Liver (tissue), 8 donors: ENCODE measurements at regions not wholly inside any gene's neighbourhood (a gene's known extent, or its start where the extent isn't known, plus 50 kb on each side); places are given as distances from the start of the nearest gene placed in this dataset.

Experiments
- DNase-seq: peaks from one replicate; pipeline ENCODE4 v3.0.0-alpha.2; 2017; ENCODE audit warnings: low spot score
- H3K27ac ChIP-seq, 2 donors: one replicate each; pipeline ENCODE4 v1.7.0; 2013; ENCODE audit warnings: inconsistent platforms in 2 of 2, low read length in 2 of 2, control low read depth in 1 of 2, low read depth in 1 of 2, mild to moderate bottlenecking in 1 of 2
- H3K27me3 ChIP-seq, 4 donors: one replicate each; pipeline versions ENCODE4 v1.6.1 to v1.7.0; 2013; ENCODE audit warnings: low read length in 3 of 4, inconsistent platforms in 1 of 4, mild to moderate bottlenecking in 1 of 4, moderate library complexity in 1 of 4; ENCODE audit not compliant: control insufficient read depth in 4 of 4, insufficient read depth in 4 of 4
- H3K36me3 ChIP-seq, 4 donors: one replicate each; pipeline versions ENCODE4 v1.6.1 to v1.7.0; 2013; ENCODE audit warnings: low read length in 3 of 4, mild to moderate bottlenecking in 3 of 4, low read depth in 1 of 4, moderate library complexity in 1 of 4; ENCODE audit not compliant: control insufficient read depth in 4 of 4, insufficient read depth in 3 of 4
- H3K4me1 ChIP-seq, 4 donors: one replicate each; pipeline versions ENCODE4 v1.6.1 to v1.7.0; 2013; ENCODE audit warnings: low read length in 3 of 4, mild to moderate bottlenecking in 3 of 4, moderate library complexity in 1 of 4; ENCODE audit not compliant: control insufficient read depth in 4 of 4, insufficient read depth in 4 of 4
- H3K4me3 ChIP-seq, 3 donors: one replicate each; pipeline versions ENCODE4 v1.6.1 to v1.7.0; 2013; ENCODE audit warnings: low read length in 3 of 3, control low read depth in 1 of 3, low read depth in 1 of 3, mild to moderate bottlenecking in 1 of 3
- H3K9ac ChIP-seq, 2 donors: one replicate each; pipeline ENCODE4 v1.7.0; 2013; ENCODE audit warnings: low read length in 2 of 2, mild to moderate bottlenecking in 2 of 2, moderate library complexity in 2 of 2, control low read depth in 1 of 2, low read depth in 1 of 2
- H3K9me3 ChIP-seq, 4 donors: one replicate each; pipeline versions ENCODE4 v1.6.1 to v1.7.0; 2013; ENCODE audit warnings: low read length in 3 of 4; ENCODE audit not compliant: control insufficient read depth in 4 of 4
- ATF3 ChIP-seq: IDR thresholded peaks from 2 replicates; pipeline ENCODE4 v1.6.1; 2016; ENCODE audit warnings: antibody characterized with exemption
- EGR1 ChIP-seq, 2 donors: IDR thresholded peaks; 2 replicates each; pipeline ENCODE4 v1.6.1; 2016 to 2018; ENCODE audit warnings: antibody characterized with exemption in 2 of 2, low read depth in 2 of 2
- FOXA1 ChIP-seq: IDR thresholded peaks from 2 replicates; pipeline ENCODE4 v1.6.1; 2016; ENCODE audit warnings: antibody characterized with exemption
- FOXA2 ChIP-seq: IDR thresholded peaks from 2 replicates; pipeline ENCODE4 v1.6.1; 2016; ENCODE audit warnings: antibody characterized with exemption
- HNF4A ChIP-seq, 2 donors: conservative IDR thresholded peaks; 2 replicates each; pipeline ENCODE4 v1.6.1; 2016; ENCODE audit warnings: antibody characterized with exemption in 2 of 2, mild to moderate bottlenecking in 2 of 2
- JUND ChIP-seq, 2 donors: IDR thresholded peaks; 2 replicates each; pipeline ENCODE4 v1.6.1; 2016; ENCODE audit warnings: antibody characterized with exemption in 2 of 2
- MAX ChIP-seq: IDR thresholded peaks from 2 replicates; pipeline ENCODE4 v1.6.1; 2016; ENCODE audit warnings: antibody characterized with exemption
- NR2F2 ChIP-seq: IDR thresholded peaks from 2 replicates; pipeline ENCODE4 v1.6.1; 2016; ENCODE audit warnings: antibody characterized with exemption
- RAD21 ChIP-seq, 2 donors: IDR thresholded peaks; 2 replicates each; pipeline ENCODE4 v1.6.1; 2016; ENCODE audit warnings: antibody characterized with exemption in 2 of 2, mild to moderate bottlenecking in 2 of 2
- REST ChIP-seq: IDR thresholded peaks from 2 replicates; pipeline ENCODE4 v1.6.1; 2016; ENCODE audit warnings: antibody characterized with exemption, mild to moderate bottlenecking
- TAF1 ChIP-seq: conservative IDR thresholded peaks from 2 replicates; pipeline ENCODE4 v1.6.1; 2016; ENCODE audit warnings: antibody characterized with exemption, mild to moderate bottlenecking
- YY1 ChIP-seq: IDR thresholded peaks from 2 replicates; pipeline ENCODE4 v1.6.1; 2016; ENCODE audit warnings: antibody characterized with exemption, mild to moderate bottlenecking
- WGBS: extraction: QIAGEN DNeasy Blood & Tissue Kit; methylation state at CpG from one replicate; pipeline ENCODE4 v1.1.7; 2013; 5-methylcytosine and 5-hydroxymethylcytosine counted together
- TF ChIP-seq, protein P1 (sequence below): fragments of 150-350 bp; IDR thresholded peaks from 2 replicates; pipeline ENCODE4 v1.5.1; 2017; ENCODE audit warnings: improper control_type of control experiment, low read depth, low read length; ENCODE audit not compliant: missing input control
- donor health status: healthy.
- donor health status: healthy.
- donor health status: healthy.
- donor health status: healthy.
- donor health status: healthy.

DNA sequence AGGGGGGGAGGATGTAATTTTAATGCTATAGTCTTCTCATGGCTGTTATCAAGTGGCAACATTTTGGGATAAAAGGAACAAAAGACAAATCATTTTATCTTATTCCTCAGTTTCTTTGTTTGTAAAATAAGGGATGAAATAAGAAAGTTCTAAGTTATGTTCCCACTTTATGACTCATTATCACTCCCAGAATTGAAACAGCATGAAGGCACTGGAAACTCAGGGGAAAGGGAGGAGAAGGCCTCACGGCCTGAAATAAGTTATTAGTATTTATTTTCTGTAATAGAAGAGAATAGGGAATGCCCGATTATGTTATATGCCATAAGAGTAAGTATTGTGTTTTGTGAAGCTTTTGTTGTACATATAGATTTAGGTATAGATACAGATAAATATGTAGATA is 85.0 kb upstream of the NAMPT start:
- H3K4me1 ChIP-seq: no peaks in the 10 kb centered on the region
- WGBS: 98% methylated on average over 2 of the region's 2 CpGs
- H3K36me3 ChIP-seq: no peaks in the 10 kb centered on the region
- H3K9me3 ChIP-seq: no peaks in the 10 kb centered on the region
- no peak overlapping the region for H3K27ac ChIP-seq
- H3K27me3 ChIP-seq: no peaks in the 10 kb centered on the region
- TF ChIP-seq MAX: no peak
- no peak for TF ChIP-seq TAF1
- no peak for TF ChIP-seq YY1
- TF ChIP-seq FOXA1: no peak
- no peak for TF ChIP-seq ATF3
- TF ChIP-seq REST: no peak
- TF ChIP-seq, protein P1, sequence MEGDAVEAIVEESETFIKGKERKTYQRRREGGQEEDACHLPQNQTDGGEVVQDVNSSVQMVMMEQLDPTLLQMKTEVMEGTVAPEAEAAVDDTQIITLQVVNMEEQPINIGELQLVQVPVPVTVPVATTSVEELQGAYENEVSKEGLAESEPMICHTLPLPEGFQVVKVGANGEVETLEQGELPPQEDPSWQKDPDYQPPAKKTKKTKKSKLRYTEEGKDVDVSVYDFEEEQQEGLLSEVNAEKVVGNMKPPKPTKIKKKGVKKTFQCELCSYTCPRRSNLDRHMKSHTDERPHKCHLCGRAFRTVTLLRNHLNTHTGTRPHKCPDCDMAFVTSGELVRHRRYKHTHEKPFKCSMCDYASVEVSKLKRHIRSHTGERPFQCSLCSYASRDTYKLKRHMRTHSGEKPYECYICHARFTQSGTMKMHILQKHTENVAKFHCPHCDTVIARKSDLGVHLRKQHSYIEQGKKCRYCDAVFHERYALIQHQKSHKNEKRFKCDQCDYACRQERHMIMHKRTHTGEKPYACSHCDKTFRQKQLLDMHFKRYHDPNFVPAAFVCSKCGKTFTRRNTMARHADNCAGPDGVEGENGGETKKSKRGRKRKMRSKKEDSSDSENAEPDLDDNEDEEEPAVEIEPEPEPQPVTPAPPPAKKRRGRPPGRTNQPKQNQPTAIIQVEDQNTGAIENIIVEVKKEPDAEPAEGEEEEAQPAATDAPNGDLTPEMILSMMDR: no peak
- TF ChIP-seq EGR1 (IDR thresholded peaks at IDR 0.05; ENCODE audit: low read depth in 2 of 2): no peak
- TF ChIP-seq HNF4A (conservative IDR thresholded peaks at IDR 0.05): no peak
- no peak overlapping the region for H3K4me3 ChIP-seq
- H3K9ac ChIP-seq: no peak overlapping the region
- no peak for DNase-seq

DNA sequence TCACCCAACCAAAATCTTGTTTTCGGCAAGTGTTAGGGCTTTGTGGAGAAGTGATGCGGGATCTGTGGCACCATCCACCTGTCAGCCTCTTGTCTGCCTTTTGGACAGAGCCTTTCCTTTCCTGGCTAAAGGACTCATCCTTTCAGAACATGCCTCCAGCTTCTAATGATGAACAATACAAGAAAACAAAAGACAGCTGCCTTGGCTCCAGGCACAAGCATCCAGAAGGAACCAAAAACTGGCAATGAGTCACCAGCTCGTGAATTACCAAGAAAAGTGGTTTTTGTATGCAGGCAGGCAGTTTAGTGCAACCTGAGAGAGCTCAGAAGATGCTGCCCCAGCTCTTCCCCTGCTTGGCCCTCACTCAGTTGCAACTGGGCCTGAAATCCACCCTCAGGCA is 84.6 kb upstream of the NAMPT start:
- DNase-seq: no peak
- Histone ChIP-seq H3K27me3 (no peaks in the 10 kb centered on the region), H3K9me3 (no peaks in the 10 kb centered on the region), H3K27ac (no peak overlapping the region), H3K4me1 (no peaks in the 10 kb centered on the region), H3K9ac (no peak overlapping the region), H3K4me3 (no peak overlapping the region), H3K36me3 (no peaks in the 10 kb centered on the region)
- 90% methylated on average over 3 of the region's 3 CpGs for WGBS
- no peak for TF ChIP-seq YY1
- TF ChIP-seq FOXA1: no peak
- TF ChIP-seq JUND (IDR thresholded peaks at IDR 0.05): no peak
- no peak for TF ChIP-seq MAX
- TF ChIP-seq FOXA2: no peak
- TF ChIP-seq REST: no peak
- TF ChIP-seq TAF1: no peak
- no peak for TF ChIP-seq RAD21 (IDR thresholded peaks at IDR 0.05)
- TF ChIP-seq EGR1 (IDR thresholded peaks at IDR 0.05; ENCODE audit: low read depth in 2 of 2): no peak
- TF ChIP-seq, protein P1: no peak
- TF ChIP-seq ATF3: no peak
- no peak for TF ChIP-seq NR2F2
